Kidney (tissue), 13 donors: ENCODE measurements at regions not wholly inside any gene's neighbourhood (a gene's known extent, or its start where the extent isn't known, plus 50 kb on each side); places are given as distances from the start of the nearest gene placed in this dataset.
A peak's percentile ranks its signal among the peaks of the same experiment; 100 is the strongest.

ENCODE experiments used
- DNase-seq, 5 donors: peaks; one replicate each; pipeline ENCODE4 v3.0.0-alpha.2; 2013 to 2020
- FAIRE-seq: peaks from 2 replicates; lab custom pipeline; 2012; peaks lifted over from hg19 to GRCh38; lab: Jason Lieb, UNC
- H3K27ac ChIP-seq, 2 donors: one replicate each; pipeline ENCODE4 v1.7.0; 2013; ENCODE audit warnings: low read depth in 2 of 2, low read length in 2 of 2, inconsistent platforms in 1 of 2
- H3K27me3 ChIP-seq: one replicate; pipeline ENCODE4 v1.7.1; 2013; ENCODE audit warnings: low read length, inconsistent platforms; ENCODE audit not compliant: control insufficient read depth, insufficient read depth
- H3K36me3 ChIP-seq, 3 donors: one replicate each; pipeline versions ENCODE4 v1.7.0 to v1.7.1; 2013; ENCODE audit warnings: low read length in 3 of 3, control low read depth in 1 of 3, inconsistent platforms in 1 of 3; ENCODE audit not compliant: insufficient read depth in 3 of 3, control insufficient read depth in 2 of 3
- H3K4me1 ChIP-seq, 3 donors: one replicate each; pipeline versions ENCODE4 v1.7.0 to v1.7.1; 2013; ENCODE audit warnings: low read length in 3 of 3, inconsistent platforms in 1 of 3, low read depth in 1 of 3; ENCODE audit not compliant: control insufficient read depth in 2 of 3, insufficient read depth in 2 of 3
- H3K4me3 ChIP-seq, 3 donors: one replicate each; pipeline versions ENCODE4 v1.7.0 to v1.8.1; 2013; ENCODE audit warnings: low read length in 3 of 3, control low read depth in 1 of 3, inconsistent platforms in 1 of 3
- H3K9ac ChIP-seq, 3 donors: one replicate each; pipeline versions ENCODE4 v1.7.0 to v1.7.1; 2013; ENCODE audit warnings: low read length in 3 of 3, control low read depth in 1 of 3, inconsistent platforms in 1 of 3
- H3K9me3 ChIP-seq, 3 donors: one replicate each; pipeline versions ENCODE4 v1.7.0 to v1.7.1; 2013; ENCODE audit warnings: low read length in 3 of 3, control low read depth in 1 of 3, inconsistent platforms in 1 of 3; ENCODE audit not compliant: control insufficient read depth in 2 of 3, insufficient read depth in 1 of 3
- CTCF ChIP-seq: IDR thresholded peaks from 3 replicates; pipeline ENCODE4 v1.5.1; 2012; ENCODE audit warnings: mild to moderate bottlenecking, moderate library complexity, borderline replicate concordance; ENCODE audit not compliant: insufficient read depth; ENCODE audit errors: extremely low read depth
- intact Hi-C: fragments of 100-400 bp; cut with DNase I; formaldehyde crosslinking; loops from one replicate; pipeline ENCODE4 v1.11.1; 2022
- donor health status: control.
- donor health status: control.
- donor health status: control.
- donor health status: control.
- donor health status: control.
- donor health status: DM: yes; HTN: yes; CAD: no.
- donor health status: Normal renal cell carcinoma (clear cell type).

GRCh38 chr16:66228792-66229191 lies 137.7 kb upstream of the CDH5 start:
- TF ChIP-seq CTCF, result no peak
- FAIRE-seq (no peak), DNase-seq (peak in 3 of 5 donors; percentile 56 to 86 (median 77))
- Histone ChIP-seq H3K4me3 (no peak overlapping the region), H3K9ac (no peak overlapping the region), H3K27ac (no peak overlapping the region), H3K36me3 (no peaks in the 10 kb centered on the region), H3K9me3 (no peaks in the 10 kb centered on the region), H3K27me3 (no peaks in the 10 kb centered on the region), H3K4me1 (peaks cover 0 to 11% (median 0%) of the 10 kb centered on the region in 3 donors)
- intact Hi-C loops, result no loop called here

GRCh38 chr16:66227766-66228530 lies 138.5 kb upstream of the CDH5 start:
- no peaks in the 10 kb centered on the region for H3K9me3 ChIP-seq
- no peak for FAIRE-seq
- no peak for TF ChIP-seq CTCF
- peaks cover 0 to 11% (median 0%) of the 10 kb centered on the region in 3 donors for H3K4me1 ChIP-seq
- no peaks in the 10 kb centered on the region for H3K36me3 ChIP-seq
- H3K4me3 ChIP-seq, result no peak overlapping the region
- intact Hi-C loops, result no loop called here
- H3K27me3 ChIP-seq, result no peaks in the 10 kb centered on the region
- no peak overlapping the region for H3K9ac ChIP-seq
- DNase-seq, result no peak
- no peak overlapping the region for H3K27ac ChIP-seq

GRCh38 chr16:66226762-66227161 lies 139.7 kb upstream of the CDH5 start:
- H3K9me3 ChIP-seq, result no peaks in the 10 kb centered on the region
- peaks cover 0 to 9% (median 0%) of the 10 kb centered on the region in 3 donors for H3K4me1 ChIP-seq
- no peak overlapping the region for H3K9ac ChIP-seq
- DNase-seq (no peak), FAIRE-seq (no peak)
- intact Hi-C loops, result no loop called here
- TF ChIP-seq CTCF, result no peak
- H3K27me3 ChIP-seq, result no peaks in the 10 kb centered on the region
- no peaks in the 10 kb centered on the region for H3K36me3 ChIP-seq
- H3K27ac ChIP-seq, result no peak overlapping the region
- no peak overlapping the region for H3K4me3 ChIP-seq
